ENCODE measurements at regions not wholly inside any gene's neighbourhood (a gene's known extent, or its start where the extent isn't known, plus 50 kb on each side); places are given as distances from the start of the nearest gene placed in this dataset.

GRCh38 chr2:83291083-83291482 is 1168.0 kb downstream of the SUCLG1 start:
- no peak for TF ChIP-seq CTCF (IDR thresholded peaks at IDR 0.05; ENCODE audit: low read depth, low read length, poor library complexity, severe bottlenecking)
- TF ChIP-seq EZH2phosphoT487 (IDR thresholded peaks at IDR 0.05; ENCODE audit: borderline replicate concordance, low read length) = no peak

Measured in DOHH2 (cell line).